Activated T-cell treated with anti-CD3 and anti-CD28 coated beads, Interleukin-2, amount 50 U/mL, for 72 hours (primary cell): ENCODE measurements at regions not wholly inside any gene's neighbourhood (a gene's known extent, or its start where the extent isn't known, plus 50 kb on each side); places are given as distances from the start of the nearest gene placed in this dataset.
A peak's percentile ranks its signal among the peaks of the same experiment; 100 is the strongest.
"Not testable (repeated sequence)": the region's sequence is repeated elsewhere in the genome, so short reads cannot be mapped to it uniquely, and the experiment has no call there.

Experiments used
- ATAC-seq, 2 donors: fragments of 150-1000 bp; cut with Tn5 transposase; replicated peaks in 1 of 2; 2 replicates each; pipeline ENCODE4 v1.10.0; 2021; ENCODE audit warnings: moderate library complexity in 2 of 2, mild to moderate bottlenecking in 1 of 2
- DNase-seq, 2 donors: peaks; one replicate each; pipeline ENCODE4 v3.0.0; 2021 to 2022; ENCODE audit warnings: mixed read lengths in 1 of 2
- H3K27ac Mint-ChIP-seq: one replicate; pipeline ENCODE4 v1.8.0; 2022; ENCODE audit warnings: mild to moderate bottlenecking, moderate library complexity, mixed read lengths
- H3K27me3 Mint-ChIP-seq: one replicate; pipeline ENCODE4 v1.8.0; 2022; ENCODE audit warnings: low read depth, mixed read lengths
- H3K36me3 Mint-ChIP-seq, 2 donors: one replicate each; pipeline ENCODE4 v1.8.0; 2022; ENCODE audit warnings: mixed read lengths in 2 of 2, mild to moderate bottlenecking in 1 of 2; ENCODE audit not compliant: insufficient read depth in 2 of 2
- H3K4me1 Mint-ChIP-seq: one replicate; pipeline ENCODE4 v1.8.0; 2022; ENCODE audit warnings: low read depth, mixed read lengths
- H3K4me3 Mint-ChIP-seq, 2 donors: one replicate each; pipeline ENCODE4 v1.8.0; 2022; ENCODE audit warnings: mild to moderate bottlenecking in 2 of 2, mixed read lengths in 2 of 2, moderate library complexity in 2 of 2
- H3K9me3 Mint-ChIP-seq, 2 donors: one replicate each; pipeline ENCODE4 v1.8.0; 2022; ENCODE audit warnings: mixed read lengths in 2 of 2

GRCh38 chr15:30470601-30471365 lies 56.7 kb upstream of the GOLGA8R start:
- not testable (repeated sequence) for H3K36me3 Mint-ChIP-seq, H3K27me3 Mint-ChIP-seq, H3K27ac Mint-ChIP-seq, H3K4me3 Mint-ChIP-seq, H3K9me3 Mint-ChIP-seq, H3K4me1 Mint-ChIP-seq
- peak; percentile 71 to 75 for DNase-seq
- ATAC-seq: peak; percentile 92 to 93

GRCh38 chr15:30471366-30471749 lies 57.3 kb upstream of the GOLGA8R start:
- not testable (repeated sequence) for H3K27me3 Mint-ChIP-seq, H3K4me3 Mint-ChIP-seq, H3K9me3 Mint-ChIP-seq, H3K4me1 Mint-ChIP-seq, H3K27ac Mint-ChIP-seq, H3K36me3 Mint-ChIP-seq, DNase-seq
- peak in 1 of 2 donors; percentile 26 for ATAC-seq

GRCh38 chr15:30471817-30472551 lies 57.9 kb upstream of the GOLGA8R start:
- H3K4me1 Mint-ChIP-seq, DNase-seq, H3K4me3 Mint-ChIP-seq, H3K36me3 Mint-ChIP-seq, H3K27me3 Mint-ChIP-seq, H3K27ac Mint-ChIP-seq, H3K9me3 Mint-ChIP-seq: not testable (repeated sequence)
- peak; percentile 49 to 52 for ATAC-seq

- not testable (repeated sequence) for ATAC-seq, H3K27me3 Mint-ChIP-seq, H3K9me3 Mint-ChIP-seq, H3K27ac Mint-ChIP-seq, DNase-seq, H3K4me1 Mint-ChIP-seq, H3K36me3 Mint-ChIP-seq, H3K4me3 Mint-ChIP-seq
Observed at GRCh38 chr15:30484887-30485286, 67.0 kb upstream of the GOLGA8Q start.

GRCh38 chr15:30489237-30489636 lies 62.6 kb upstream of the GOLGA8Q start:
- not testable (repeated sequence) for H3K4me1 Mint-ChIP-seq, H3K36me3 Mint-ChIP-seq, H3K27ac Mint-ChIP-seq, H3K4me3 Mint-ChIP-seq, DNase-seq, H3K9me3 Mint-ChIP-seq, ATAC-seq, H3K27me3 Mint-ChIP-seq

- H3K4me3 Mint-ChIP-seq, ATAC-seq, H3K27ac Mint-ChIP-seq, DNase-seq, H3K9me3 Mint-ChIP-seq, H3K4me1 Mint-ChIP-seq, H3K27me3 Mint-ChIP-seq, H3K36me3 Mint-ChIP-seq: not testable (repeated sequence)
Observed at GRCh38 chr15:30490334-30490733, 61.5 kb upstream of the GOLGA8Q start.

GRCh38 chr15:30493947-30494346 lies 57.9 kb upstream of the GOLGA8Q start:
- DNase-seq, H3K4me1 Mint-ChIP-seq, H3K4me3 Mint-ChIP-seq, H3K36me3 Mint-ChIP-seq, H3K27ac Mint-ChIP-seq, H3K9me3 Mint-ChIP-seq, H3K27me3 Mint-ChIP-seq: not testable (repeated sequence)
- ATAC-seq: peak; percentile 43 to 64

GRCh38 chr15:30497275-30497674 lies 54.6 kb upstream of the GOLGA8Q start:
- not testable (repeated sequence) for H3K36me3 Mint-ChIP-seq, H3K4me3 Mint-ChIP-seq, H3K9me3 Mint-ChIP-seq, ATAC-seq, H3K4me1 Mint-ChIP-seq, H3K27me3 Mint-ChIP-seq, H3K27ac Mint-ChIP-seq, DNase-seq

GRCh38 chr15:30499233-30499632 lies 52.6 kb upstream of the GOLGA8Q start:
- H3K9me3 Mint-ChIP-seq, DNase-seq, H3K4me1 Mint-ChIP-seq, H3K4me3 Mint-ChIP-seq, H3K36me3 Mint-ChIP-seq, ATAC-seq, H3K27me3 Mint-ChIP-seq, H3K27ac Mint-ChIP-seq: not testable (repeated sequence)

- H3K9me3 Mint-ChIP-seq, DNase-seq, H3K36me3 Mint-ChIP-seq, H3K4me3 Mint-ChIP-seq, H3K27me3 Mint-ChIP-seq, H3K4me1 Mint-ChIP-seq, H3K27ac Mint-ChIP-seq, ATAC-seq: not testable (repeated sequence)
Observed at GRCh38 chr15:30500511-30500910, 51.3 kb upstream of the GOLGA8Q start.
